Tibial nerve (tissue), 4 donors: ENCODE measurements at regions not wholly inside any gene's neighbourhood (a gene's known extent, or its start where the extent isn't known, plus 50 kb on each side); places are given as distances from the start of the nearest gene placed in this dataset.

Source experiments
- EP300 ChIP-seq, 2 donors: sonication (generic); formaldehyde crosslinking; IDR thresholded peaks; one replicate each; pipeline ENCODE4 v1.6.1; 2017; ENCODE audit warnings: antibody characterized with exemption in 2 of 2, mild to moderate bottlenecking in 1 of 2
- POLR2A ChIP-seq, 2 donors: fragments of 450-650 bp; IDR thresholded peaks; one replicate each; pipeline ENCODE4 v1.6.1; 2017; ENCODE audit warnings: antibody characterized with exemption in 2 of 2, mild to moderate bottlenecking in 2 of 2, moderate library complexity in 2 of 2
- TF ChIP-seq, protein P1 (sequence below), 5 experiments: fragments of 200-600 bp in 3 of 5; fragments of 450-650 bp in 2 of 5; sonication (generic) in 3 of 5; IDR thresholded peaks; one replicate each; pipeline ENCODE4 v1.5.1; 2016 to 2019; ENCODE audit warnings: antibody characterized with exemption in 5 of 5, mild to moderate bottlenecking in 3 of 5, moderate library complexity in 2 of 5

GRCh38 chr5:27252911-27253310 is 214.5 kb upstream of the CDH9 start:
- TF ChIP-seq, protein P1, sequence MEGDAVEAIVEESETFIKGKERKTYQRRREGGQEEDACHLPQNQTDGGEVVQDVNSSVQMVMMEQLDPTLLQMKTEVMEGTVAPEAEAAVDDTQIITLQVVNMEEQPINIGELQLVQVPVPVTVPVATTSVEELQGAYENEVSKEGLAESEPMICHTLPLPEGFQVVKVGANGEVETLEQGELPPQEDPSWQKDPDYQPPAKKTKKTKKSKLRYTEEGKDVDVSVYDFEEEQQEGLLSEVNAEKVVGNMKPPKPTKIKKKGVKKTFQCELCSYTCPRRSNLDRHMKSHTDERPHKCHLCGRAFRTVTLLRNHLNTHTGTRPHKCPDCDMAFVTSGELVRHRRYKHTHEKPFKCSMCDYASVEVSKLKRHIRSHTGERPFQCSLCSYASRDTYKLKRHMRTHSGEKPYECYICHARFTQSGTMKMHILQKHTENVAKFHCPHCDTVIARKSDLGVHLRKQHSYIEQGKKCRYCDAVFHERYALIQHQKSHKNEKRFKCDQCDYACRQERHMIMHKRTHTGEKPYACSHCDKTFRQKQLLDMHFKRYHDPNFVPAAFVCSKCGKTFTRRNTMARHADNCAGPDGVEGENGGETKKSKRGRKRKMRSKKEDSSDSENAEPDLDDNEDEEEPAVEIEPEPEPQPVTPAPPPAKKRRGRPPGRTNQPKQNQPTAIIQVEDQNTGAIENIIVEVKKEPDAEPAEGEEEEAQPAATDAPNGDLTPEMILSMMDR (IDR thresholded peaks at IDR 0.05): no peak
- TF ChIP-seq POLR2A (IDR thresholded peaks at IDR 0.05) (no peak), EP300 (IDR thresholded peaks at IDR 0.05) (no peak)
